ENCODE measurements at regions not wholly inside any gene's neighbourhood (a gene's known extent, or its start where the extent isn't known, plus 50 kb on each side); places are given as distances from the start of the nearest gene placed in this dataset.

DNA sequence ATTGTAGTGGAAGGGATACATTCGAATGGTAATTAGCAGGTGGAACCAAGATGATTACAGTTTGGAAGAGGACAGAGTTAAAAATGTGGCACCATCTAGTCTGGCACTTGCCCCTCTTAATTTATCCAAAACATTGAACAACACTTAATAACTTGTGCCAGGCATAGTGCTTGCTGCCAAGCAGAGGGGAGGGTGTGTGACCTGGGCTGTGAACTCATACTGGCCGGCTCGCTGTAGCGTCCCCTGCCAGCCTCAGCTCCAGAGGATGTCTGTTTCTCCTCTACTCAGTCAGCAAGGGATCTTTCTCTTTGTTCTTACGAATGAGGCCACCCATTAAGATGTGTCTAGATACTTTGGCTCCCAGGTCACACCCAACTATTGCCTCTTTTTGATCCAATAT, 179.4 kb upstream of the INHBA start:
- ChIA-PET RAD21 (ENCODE audit: unreplicated experiment) (interaction anchor here (0.9 to 4.3 kb wide), 19 partner anchors 9 to 879 kb away, joined by 3 to 68 read pairs (median 5); no protein-coding TSS in a partner anchor), CTCF (interaction anchor here (0.7 to 2.7 kb wide), 11 partner anchors 12 to 178 kb away, joined by 3 to 16 read pairs (median 4); no protein-coding TSS in a partner anchor), POLR2A (interaction anchor here (0.5 to 1.8 kb wide), 4 partner anchors 12 to 558 kb away, joined by 3 to 11 read pairs (median 4); no protein-coding TSS in a partner anchor), SMC1A (ENCODE audit: uncharacterized antibody, unreplicated experiment) (interaction anchor here (0.8 to 6.6 kb wide), 25 partner anchors 11 to 1768 kb away, joined by 3 to 86 read pairs (median 4); partner anchors contain the start of genes MRPL32 and PSMA2)
- Histone ChIP-seq H3K79me2 (ENCODE audit: control insufficient read depth, insufficient read depth, low read length) (no peaks in the 10 kb centered on the region), H3K4me2 (ENCODE audit: control insufficient read depth, insufficient read depth) (peak overlapping the region; percentile 73), H3K9me3 (replicated peaks; ENCODE audit: control insufficient read depth, insufficient read depth, low read length) (peaks cover 12% of the 10 kb centered on the region; the same call in 2 of the 3 replicates), H3K27ac (ENCODE audit: control insufficient read depth, insufficient read depth) (peak overlapping the region; percentile 92), H4K20me1 (ENCODE audit: control insufficient read depth, insufficient read depth) (no peaks in the 10 kb centered on the region), H3K27me3 (replicated peaks in 1 of 2; ENCODE audit: control insufficient read depth in 2 of 2, insufficient read depth in 2 of 2, low read length in 1 of 2) (no peaks in the 10 kb centered on the region), H3K4me1 (ENCODE audit: control insufficient read depth, insufficient read depth, low read length) (peaks cover 36% of the 10 kb centered on the region), H3K36me3 (ENCODE audit: control insufficient read depth in 2 of 2, insufficient read depth in 2 of 2, low read length in 1 of 2) (no peaks in the 10 kb centered on the region), H3K4me3 (peak overlapping the region; percentile 22; the same call in 1 of the 2 replicates), H2AFZ (ENCODE audit: control insufficient read depth, low read depth, low read length) (no peak overlapping the region; the same call in 1 of the 2 replicates), H3K9ac (ENCODE audit: control insufficient read depth, insufficient read depth, low read length) (peak overlapping the region; percentile 46; the same call in 1 of the 2 replicates)
- TF ChIP-seq ZNF207 (IDR thresholded peaks at IDR 0.05; ENCODE audit: borderline replicate concordance) (no peak), CREM (IDR thresholded peaks at IDR 0.05; ENCODE audit: low read depth) (no peak), TCF12 (IDR thresholded peaks at IDR 0.05; ENCODE audit: low read depth, low read length) (no peak), WRNIP1 (IDR thresholded peaks at IDR 0.05; ENCODE audit: borderline replicate concordance, low read depth, low read length) (no peak), MYB (IDR thresholded peaks at IDR 0.05; ENCODE audit: borderline replicate concordance, low read depth, low read length) (no peak), SUPT20H (IDR thresholded peaks at IDR 0.05; ENCODE audit: borderline replicate concordance, control insufficient read depth, low read depth, low read length) (no peak)
- in situ Hi-C loops (cut with MboI), result loop anchor here (5.0 kb wide), 1 partner anchor 150 kb away; no protein-coding TSS in a partner anchor
- DNase-seq (ENCODE audit: low read depth, low spot score), result no peak
- peak; percentile 35 for ATAC-seq
- intact Hi-C loops (cut with micrococcal nuclease; ENCODE audit: unreplicated experiment), result loop anchor here (2.0 to 10.0 kb wide), 6 partner anchors 59 to 777 kb away; partner anchors contain the start of gene INHBA
- 2% methylated on average over 5 of the region's 5 CpGs for WGBS (ENCODE audit: insufficient coverage, insufficient replicate concordance, low lambda C conversion rate, missing lambda C conversion rate)
- no peak for FAIRE-seq
- TSS peak; percentile 97 for BruUV-seq (replicated peaks)
